Islet precursor cell (in vitro differentiated cells): ENCODE measurements at regions not wholly inside any gene's neighbourhood (a gene's known extent, or its start where the extent isn't known, plus 50 kb on each side); places are given as distances from the start of the nearest gene placed in this dataset.
"Not testable (repeated sequence)": the region's sequence is repeated elsewhere in the genome, so short reads cannot be mapped to it uniquely, and the experiment has no call there.

ENCODE experiments used
- DNase-seq: peaks from one replicate; pipeline ENCODE4 v3.0.0-alpha.2; 2018

- DNase-seq: no peak
Observed at GRCh38 chrX:500481-501010, 113.8 kb upstream of the PPP2R3B start.

- peak; percentile 80 for DNase-seq
Observed at GRCh38 chrX:506341-506740, 119.6 kb upstream of the PPP2R3B start.

- DNase-seq: no peak
Observed at GRCh38 chrX:508163-508562, 121.5 kb upstream of the PPP2R3B start.

GRCh38 chrX:508821-509220 lies 121.8 kb upstream of the SHOX start:
- not testable (repeated sequence) for DNase-seq

GRCh38 chrX:511089-511488 lies 119.5 kb upstream of the SHOX start:
- not testable (repeated sequence) for DNase-seq

GRCh38 chrX:518319-518718 lies 112.3 kb upstream of the SHOX start:
- DNase-seq: no peak

GRCh38 chrX:519741-520140 lies 110.8 kb upstream of the SHOX start:
- peak; percentile 63 for DNase-seq

GRCh38 chrX:522456-522855 lies 108.1 kb upstream of the SHOX start:
- DNase-seq: no peak

- no peak for DNase-seq
Observed at GRCh38 chrX:525134-525533, 105.5 kb upstream of the SHOX start.

GRCh38 chrX:526295-527224 lies 104.0 kb upstream of the SHOX start:
- no peak for DNase-seq

- DNase-seq: no peak
Observed at GRCh38 chrX:530726-531610, 99.6 kb upstream of the SHOX start.

- no peak for DNase-seq
Observed at GRCh38 chrX:531611-531936, 99.0 kb upstream of the SHOX start.

GRCh38 chrX:534804-535203 lies 95.8 kb upstream of the SHOX start:
- no peak for DNase-seq

- DNase-seq: no peak
Observed at GRCh38 chrX:536616-537015, 94.0 kb upstream of the SHOX start.

GRCh38 chrX:537151-537550 lies 93.4 kb upstream of the SHOX start:
- DNase-seq: no peak

GRCh38 chrX:538311-538710 lies 92.3 kb upstream of the SHOX start:
- peak; percentile 86 for DNase-seq

- DNase-seq: not testable (repeated sequence)
Observed at GRCh38 chrX:541006-541405, 89.6 kb upstream of the SHOX start.

GRCh38 chrX:542179-542578 lies 88.4 kb upstream of the SHOX start:
- no peak for DNase-seq

- no peak for DNase-seq
Observed at GRCh38 chrX:545452-545885, 85.1 kb upstream of the SHOX start.

GRCh38 chrX:550514-550913 lies 80.1 kb upstream of the SHOX start:
- DNase-seq: no peak

GRCh38 chrX:551306-551705 lies 79.3 kb upstream of the SHOX start:
- DNase-seq: no peak

- DNase-seq: no peak
Observed at GRCh38 chrX:552496-552895, 78.1 kb upstream of the SHOX start.

GRCh38 chrX:554271-554670 lies 76.3 kb upstream of the SHOX start:
- no peak for DNase-seq
